Smooth muscle cell (in vitro differentiated cells): ENCODE measurements at regions not wholly inside any gene's neighbourhood (a gene's known extent, or its start where the extent isn't known, plus 50 kb on each side); places are given as distances from the start of the nearest gene placed in this dataset.
A peak's percentile ranks its signal among the peaks of the same experiment; 100 is the strongest.

Source experiments
- DNase-seq: peaks from one replicate; lab custom pipeline; 2025; ENCODE audit not compliant: unreplicated experiment; lab: John Stamatoyannopoulos, UW
- H2AFZ ChIP-seq: fragments of 200-600 bp; sonication (generic); 2 replicates; pipeline ENCODE4 v1.6.0; 2016; ENCODE audit warnings: antibody characterized with exemption, low read depth, mild to moderate bottlenecking
- H3F3A ChIP-seq: fragments of 200-600 bp; sonication (generic); 2 replicates; pipeline ENCODE4 v1.6.0; 2017; ENCODE audit warnings: antibody characterized with exemption, low read depth
- H3K27ac ChIP-seq: fragments of 200-600 bp; sonication (generic); 2 replicates; pipeline ENCODE4 v1.5.1; 2016; ENCODE audit warnings: low read depth, mild to moderate bottlenecking
- H3K27me3 ChIP-seq: fragments of 200-600 bp; sonication (generic); 2 replicates; pipeline ENCODE4 v1.6.1; 2016; ENCODE audit warnings: low read depth, mild to moderate bottlenecking
- H3K36me3 ChIP-seq: fragments of 200-600 bp; sonication (generic); 2 replicates; pipeline ENCODE4 v1.5.1; 2016; ENCODE audit warnings: low read depth
- H3K4me1 ChIP-seq: fragments of 200-600 bp; sonication (generic); 2 replicates; pipeline ENCODE4 v1.5.1; 2016; ENCODE audit warnings: low read depth
- H3K4me2 ChIP-seq: fragments of 200-600 bp; sonication (generic); 2 replicates; pipeline ENCODE4 v1.6.0; 2016; ENCODE audit warnings: mild to moderate bottlenecking
- H3K4me3 ChIP-seq: fragments of 200-600 bp; sonication (generic); 2 replicates; pipeline ENCODE4 v1.5.1; 2016; ENCODE audit warnings: mild to moderate bottlenecking
- H3K79me2 ChIP-seq: fragments of 200-600 bp; sonication (generic); 2 replicates; pipeline ENCODE4 v1.6.0; 2016; ENCODE audit warnings: low read depth, mild to moderate bottlenecking
- H3K9ac ChIP-seq: fragments of 200-600 bp; sonication (generic); 2 replicates; pipeline ENCODE4 v1.6.0; 2016; ENCODE audit warnings: low read depth
- H3K9me3 ChIP-seq: fragments of 200-600 bp; sonication (generic); replicated peaks from 2 replicates; pipeline ENCODE4 v1.5.1; 2016; ENCODE audit warnings: low read depth
- H4K20me1 ChIP-seq: fragments of 200-600 bp; sonication (generic); 2 replicates; pipeline ENCODE4 v1.6.0; 2016; ENCODE audit warnings: low read depth
- WGBS: methylation state at CpG from one replicate; pipeline ENCODE4 v1.1.7; 2016; ENCODE audit warnings: low lambda C conversion rate; 5-methylcytosine and 5-hydroxymethylcytosine counted together
- TF ChIP-seq, protein P1 (sequence below): fragments of 200-600 bp; sonication (generic); IDR thresholded peaks from 2 replicates; pipeline ENCODE4 v1.5.1; 2017; ENCODE audit warnings: borderline replicate concordance, mild to moderate bottlenecking, antibody characterized with exemption; ENCODE audit not compliant: insufficient read depth, poor library complexity, severe bottlenecking

- Histone ChIP-seq H3K27ac (no peak overlapping the region), H2AFZ (no peak overlapping the region), H3K4me2 (no peak overlapping the region), H3K27me3 (peaks cover 11% of the 10 kb centered on the region), H3K9ac (no peak overlapping the region), H3K9me3 (no peaks in the 10 kb centered on the region), H3K36me3 (no peaks in the 10 kb centered on the region), H3K4me3 (no peak overlapping the region), H3F3A (no peaks in the 10 kb centered on the region), H3K79me2 (no peaks in the 10 kb centered on the region), H3K4me1 (peaks cover 12% of the 10 kb centered on the region), H4K20me1 (no peaks in the 10 kb centered on the region)
- DNase-seq = no peak
- 84% methylated on average over 3 of the region's 3 CpGs for WGBS
- TF ChIP-seq, protein P1, sequence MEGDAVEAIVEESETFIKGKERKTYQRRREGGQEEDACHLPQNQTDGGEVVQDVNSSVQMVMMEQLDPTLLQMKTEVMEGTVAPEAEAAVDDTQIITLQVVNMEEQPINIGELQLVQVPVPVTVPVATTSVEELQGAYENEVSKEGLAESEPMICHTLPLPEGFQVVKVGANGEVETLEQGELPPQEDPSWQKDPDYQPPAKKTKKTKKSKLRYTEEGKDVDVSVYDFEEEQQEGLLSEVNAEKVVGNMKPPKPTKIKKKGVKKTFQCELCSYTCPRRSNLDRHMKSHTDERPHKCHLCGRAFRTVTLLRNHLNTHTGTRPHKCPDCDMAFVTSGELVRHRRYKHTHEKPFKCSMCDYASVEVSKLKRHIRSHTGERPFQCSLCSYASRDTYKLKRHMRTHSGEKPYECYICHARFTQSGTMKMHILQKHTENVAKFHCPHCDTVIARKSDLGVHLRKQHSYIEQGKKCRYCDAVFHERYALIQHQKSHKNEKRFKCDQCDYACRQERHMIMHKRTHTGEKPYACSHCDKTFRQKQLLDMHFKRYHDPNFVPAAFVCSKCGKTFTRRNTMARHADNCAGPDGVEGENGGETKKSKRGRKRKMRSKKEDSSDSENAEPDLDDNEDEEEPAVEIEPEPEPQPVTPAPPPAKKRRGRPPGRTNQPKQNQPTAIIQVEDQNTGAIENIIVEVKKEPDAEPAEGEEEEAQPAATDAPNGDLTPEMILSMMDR = no peak
Measured at GRCh38 chr5:32848681-32849080, 137.6 kb downstream of the NPR3 start.

DNA sequence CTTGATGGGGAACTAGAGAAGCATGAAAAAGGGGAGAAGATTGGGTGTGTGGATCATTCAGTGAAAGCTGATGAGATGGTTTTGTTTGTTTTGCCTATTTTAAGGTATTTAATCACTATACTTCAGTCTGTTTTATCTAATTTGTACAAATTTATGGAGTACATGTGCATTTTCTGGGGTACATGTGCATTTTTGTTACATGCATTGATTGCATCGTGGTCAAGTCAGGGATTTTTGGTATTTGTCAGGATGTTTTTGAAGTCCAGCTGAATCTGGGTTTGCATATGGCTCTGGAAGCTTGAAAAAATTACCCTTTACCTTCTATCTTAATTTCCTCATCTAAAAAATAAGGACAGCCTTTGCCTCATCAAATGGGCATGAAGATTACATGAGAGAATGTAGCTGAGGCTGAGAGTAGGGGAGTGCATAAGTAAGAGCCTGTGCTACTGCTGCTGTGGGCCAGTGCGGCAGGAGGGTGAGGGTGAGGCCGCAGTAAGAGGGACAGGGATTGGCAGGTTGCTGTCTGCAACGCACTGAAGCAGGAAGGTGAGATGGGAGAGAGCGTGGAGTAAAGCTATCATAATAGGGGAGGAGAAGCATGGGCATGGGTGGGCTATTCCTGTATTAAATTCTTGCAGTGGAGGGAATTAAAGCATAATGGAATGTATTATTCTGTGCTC is 139.8 kb downstream of the NPR3 start:
- Histone ChIP-seq H4K20me1 (no peaks in the 10 kb centered on the region), H3K27me3 (peaks cover 5% of the 10 kb centered on the region), H3K9ac (no peak overlapping the region), H3K4me3 (no peak overlapping the region), H3K27ac (no peak overlapping the region), H3K36me3 (no peaks in the 10 kb centered on the region), H2AFZ (no peak overlapping the region), H3K4me1 (peaks cover 12% of the 10 kb centered on the region), H3K9me3 (no peaks in the 10 kb centered on the region), H3K79me2 (no peaks in the 10 kb centered on the region), H3F3A (no peaks in the 10 kb centered on the region), H3K4me2 (no peak overlapping the region)
- TF ChIP-seq, protein P1 = no peak
- DNase-seq = no peak
- WGBS = 75% methylated on average over 5 of the region's 5 CpGs

- Histone ChIP-seq H3K36me3 (no peaks in the 10 kb centered on the region), H3K4me1 (peaks cover 12% of the 10 kb centered on the region), H3K27me3 (no peaks in the 10 kb centered on the region), H2AFZ (no peak overlapping the region), H3K9ac (no peak overlapping the region), H3K27ac (no peak overlapping the region), H4K20me1 (no peaks in the 10 kb centered on the region), H3K9me3 (no peaks in the 10 kb centered on the region), H3K4me2 (peak overlapping the region; percentile 18), H3F3A (no peaks in the 10 kb centered on the region), H3K4me3 (no peak overlapping the region), H3K79me2 (no peaks in the 10 kb centered on the region)
- DNase-seq = no peak
- TF ChIP-seq, protein P1 = no peak
- 67% methylated on average over 7 of the region's 7 CpGs for WGBS
Measured at GRCh38 chr5:32851559-32852173, 140.5 kb downstream of the NPR3 start.

DNA sequence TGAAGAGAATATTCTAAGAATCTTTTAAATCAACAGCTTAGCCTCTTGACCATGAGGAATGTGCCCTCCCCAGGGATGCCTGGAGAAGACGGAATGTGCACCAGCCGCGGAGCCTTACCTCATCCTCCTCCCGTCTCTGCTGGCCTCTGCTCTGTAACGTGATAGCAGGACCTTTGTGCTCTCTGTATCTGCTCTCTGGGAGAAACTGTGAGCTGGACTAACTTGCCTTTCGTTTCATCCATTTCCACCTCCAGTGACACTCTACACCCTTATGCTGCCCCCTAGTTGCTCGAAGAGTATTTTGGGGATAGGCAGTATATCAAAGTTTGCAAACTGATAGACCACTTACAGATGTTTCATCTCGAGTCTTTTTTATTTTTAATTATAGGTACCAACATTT is 141.4 kb downstream of the NPR3 start:
- Histone ChIP-seq H3K4me2 (peak overlapping the region; percentile 18), H3K79me2 (no peaks in the 10 kb centered on the region), H3K9me3 (no peaks in the 10 kb centered on the region), H3K4me3 (no peak overlapping the region), H3K4me1 (peaks cover 12% of the 10 kb centered on the region), H3K36me3 (no peaks in the 10 kb centered on the region), H4K20me1 (no peaks in the 10 kb centered on the region), H3K9ac (no peak overlapping the region), H3F3A (no peaks in the 10 kb centered on the region), H2AFZ (no peak overlapping the region), H3K27me3 (no peaks in the 10 kb centered on the region), H3K27ac (no peak overlapping the region)
- 12% methylated on average over 8 of the region's 8 CpGs for WGBS
- no peak for DNase-seq
- TF ChIP-seq, protein P1 = peak; percentile 14
